ENCODE measurements at regions not wholly inside any gene's neighbourhood (a gene's known extent, or its start where the extent isn't known, plus 50 kb on each side); places are given as distances from the start of the nearest gene placed in this dataset.

DNA sequence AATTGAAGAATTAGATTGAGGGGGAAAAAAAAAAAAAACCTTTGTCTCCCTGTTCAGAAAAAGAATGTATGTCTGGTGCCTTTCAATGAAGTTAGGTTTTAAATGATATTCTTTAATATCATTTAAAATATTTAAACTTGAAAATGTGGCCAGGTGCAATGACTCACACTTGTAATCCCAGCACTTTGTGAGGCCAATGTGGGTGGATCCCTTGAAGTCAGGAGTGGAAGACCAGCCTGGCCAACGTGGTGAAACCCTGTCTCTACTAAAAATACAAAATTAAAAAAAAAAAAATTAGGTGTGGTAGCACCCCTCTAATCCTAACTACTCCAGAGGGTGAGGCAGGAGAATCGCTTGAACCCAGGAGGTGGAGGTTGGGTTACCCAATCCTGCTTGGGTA, 111.1 kb upstream of the RASA1 start:
- TF ChIP-seq SMC3 (IDR thresholded peaks at IDR 0.05; ENCODE audit: low read depth, low read length) (no peak), BHLHE40 (IDR thresholded peaks at IDR 0.05; ENCODE audit: low read depth, low read length) (no peak), MAFK (IDR thresholded peaks at IDR 0.05; ENCODE audit: low read depth, low read length) (no peak), MXI1 (IDR thresholded peaks at IDR 0.05; ENCODE audit: borderline replicate concordance, low read depth, low read length) (no peak), CTCF (conservative IDR thresholded peaks at IDR 0.05; ENCODE audit: low read depth, low read length) (no peak), RFX5 (IDR thresholded peaks at IDR 0.05; ENCODE audit: low read depth, low read length) (no peak), FOS (IDR thresholded peaks at IDR 0.05; ENCODE audit: low read depth, low read length) (no peak), POLR2A (IDR thresholded peaks at IDR 0.05; ENCODE audit: low read depth, low read length) (no peak)

More for the DNA sequence above, 111.1 kb upstream of the RASA1 start:
- Histone ChIP-seq H2AFZ (replicated peaks; ENCODE audit: low read length, poor library complexity) (no peak overlapping the region), H3K56ac (ENCODE audit: extremely low read depth, insufficient read depth, low read length) (no peak overlapping the region), H3K79me1 (ENCODE audit: low read depth in 1 of 2, low read length in 2 of 2) (no peaks in the 10 kb centered on the region), H3K4me3 (ENCODE audit: insufficient read depth, low read depth, low read length) (no peak overlapping the region), H3K9ac (ENCODE audit: low read depth, low read length) (no peak overlapping the region), H3K14ac (replicated peaks; ENCODE audit: low read depth, low read length) (no peak overlapping the region), H2AK5ac (ENCODE audit: low read depth, low read length) (no peak overlapping the region; the same call in 1 of the 2 replicates), H3K4me1 (ENCODE audit: control insufficient read depth, insufficient read depth, low read length) (no peaks in the 10 kb centered on the region), H3K9me1 (ENCODE audit: insufficient read depth, low read length) (peaks cover 4% of the 10 kb centered on the region; the same call in 1 of the 2 replicates), H2AK9ac (replicated peaks; ENCODE audit: low read depth, low read length, poor library complexity) (no peak overlapping the region), H3K27ac (ENCODE audit: insufficient read depth, low read length) (no peak overlapping the region), H4K20me1 (ENCODE audit: insufficient read depth, low read length) (no peaks in the 10 kb centered on the region), H2BK15ac (ENCODE audit: low read depth, low read length) (no peak overlapping the region), H3K9me3 (ENCODE audit: control insufficient read depth, insufficient read depth, low read length) (no peaks in the 10 kb centered on the region), H4K91ac (ENCODE audit: insufficient read depth, low read depth, low read length) (no peak overlapping the region), H2BK120ac (ENCODE audit: low read depth, low read length) (no peak overlapping the region), H3K36me3 (ENCODE audit: control insufficient read depth, insufficient read depth, low read length) (no peaks in the 10 kb centered on the region), H3K4ac (ENCODE audit: low read depth, low read length) (no peak overlapping the region), H2BK5ac (ENCODE audit: low read depth, low read length, poor library complexity, severe bottlenecking) (no peak overlapping the region), H3K18ac (ENCODE audit: low read depth, low read length) (no peak overlapping the region), H3K23ac (ENCODE audit: low read depth, low read length) (no peak overlapping the region), H2BK20ac (ENCODE audit: low read depth, low read length) (no peak overlapping the region), H3K4me2 (ENCODE audit: low read depth, low read length) (no peak overlapping the region), H4K8ac (ENCODE audit: low read depth in 2 of 2, low read length in 2 of 2) (no peak overlapping the region), H4K5ac (ENCODE audit: low read depth, low read length) (no peak overlapping the region), H3K27me3 (ENCODE audit: control insufficient read depth, insufficient read depth, low read length) (no peaks in the 10 kb centered on the region)
- ATAC-seq (ENCODE audit: low read depth) (no peak), DNase-seq (no peak)
- in situ Hi-C loops (cut with MboI; ENCODE audit: low sequenced_read_pairs) (no loop called here), intact Hi-C loops (cut with micrococcal nuclease) (no loop called here), dilution Hi-C loops (cut with HindIII; ENCODE audit: low sequenced_read_pairs, unreplicated experiment) (no loop called here)
- ChIA-PET CTCF (no interaction called here), POLR2A (ENCODE audit: unreplicated experiment) (no interaction called here)
- no CpG with 5 or more reads among the region's 2 CpGs for WGBS, 2 experiments (ENCODE audit: extremely low coverage in 2 of 2, insufficient read length in 1 of 2)
- BruUV-seq (replicated peaks): no TSS peak
